CD4-positive, alpha-beta T cell treated with Interleukin-6 for 4 hours (primary cell): ENCODE measurements at regions not wholly inside any gene's neighbourhood (a gene's known extent, or its start where the extent isn't known, plus 50 kb on each side); places are given as distances from the start of the nearest gene placed in this dataset.
"Not testable (repeated sequence)": the region's sequence is repeated elsewhere in the genome, so short reads cannot be mapped to it uniquely, and the experiment has no call there.

Experiments
- DNase-seq: peaks from one replicate; pipeline ENCODE4 v3.0.0-alpha.2; 2020; ENCODE audit warnings: mixed read lengths

DNA sequence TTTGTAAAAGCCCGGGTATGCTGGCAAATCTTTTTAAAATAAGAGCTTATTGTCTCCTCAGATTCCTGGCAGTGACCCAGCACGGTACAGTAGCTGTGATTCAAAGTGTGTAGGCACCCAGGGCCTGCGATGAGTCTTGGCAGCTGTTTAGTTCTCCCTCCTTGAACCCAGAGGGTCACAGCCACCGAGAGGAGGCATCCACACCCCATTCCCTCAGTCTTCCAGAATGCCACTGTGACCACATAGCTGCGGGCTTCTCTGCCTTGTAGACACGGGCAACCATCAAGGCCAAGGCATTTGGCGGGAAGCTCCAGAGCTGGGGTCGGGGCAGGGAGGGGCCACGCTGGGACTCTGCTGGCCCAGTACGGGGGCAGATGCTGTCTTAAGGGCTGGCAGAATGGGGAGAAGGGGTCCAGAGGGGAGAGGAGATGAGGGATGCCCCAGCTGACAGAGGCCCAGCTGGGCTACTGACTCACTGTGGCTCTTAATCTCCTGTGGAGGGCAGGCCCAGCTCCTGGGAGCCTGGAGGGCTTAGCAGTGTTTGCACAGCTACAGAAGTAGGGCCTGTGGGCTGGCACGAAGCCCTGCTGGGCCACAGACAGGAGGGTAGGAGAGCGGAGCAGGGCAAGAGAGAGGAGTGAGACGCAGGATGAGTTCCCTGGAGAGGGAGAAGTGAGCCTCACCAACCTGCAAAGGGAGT lies 68.8 kb upstream of the DLG1 start:
- no peak for DNase-seq

DNA sequence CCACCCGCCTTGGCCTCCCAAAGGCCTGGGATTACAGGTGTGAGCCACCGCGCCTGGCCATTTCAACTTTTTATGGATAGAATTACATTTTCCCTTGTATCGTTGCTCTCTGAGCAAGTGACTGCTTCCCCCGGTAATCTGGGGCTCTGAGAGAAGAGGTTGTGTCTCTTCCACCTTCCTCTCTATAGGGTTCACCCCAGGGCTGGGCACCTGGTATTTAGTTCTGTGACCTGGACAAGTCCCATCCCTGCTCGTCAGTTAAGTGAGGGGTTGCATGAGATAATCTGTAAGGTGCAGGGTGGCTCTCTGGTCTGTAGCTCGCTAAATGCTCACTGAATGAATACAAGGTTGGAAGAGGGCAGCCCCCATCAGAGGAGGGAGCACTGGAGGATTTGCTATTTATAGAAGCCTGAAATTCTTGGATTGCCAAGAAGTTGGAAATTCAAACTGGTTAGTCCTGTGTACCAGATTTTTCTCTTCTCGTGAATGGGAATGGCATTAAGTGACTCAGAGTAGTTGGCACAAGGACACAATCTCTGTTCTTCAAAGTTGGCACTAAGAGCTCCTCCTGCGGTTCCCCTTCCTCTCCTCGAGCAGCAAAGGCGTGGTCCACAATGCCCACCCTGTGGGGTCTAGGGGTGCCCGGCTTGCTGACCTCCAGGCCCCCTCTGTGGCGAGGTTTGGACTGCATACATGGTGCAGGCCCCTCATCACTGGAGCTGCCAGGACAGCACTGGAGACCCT lies 68.1 kb upstream of the DLG1 start:
- DNase-seq, result no peak

DNA sequence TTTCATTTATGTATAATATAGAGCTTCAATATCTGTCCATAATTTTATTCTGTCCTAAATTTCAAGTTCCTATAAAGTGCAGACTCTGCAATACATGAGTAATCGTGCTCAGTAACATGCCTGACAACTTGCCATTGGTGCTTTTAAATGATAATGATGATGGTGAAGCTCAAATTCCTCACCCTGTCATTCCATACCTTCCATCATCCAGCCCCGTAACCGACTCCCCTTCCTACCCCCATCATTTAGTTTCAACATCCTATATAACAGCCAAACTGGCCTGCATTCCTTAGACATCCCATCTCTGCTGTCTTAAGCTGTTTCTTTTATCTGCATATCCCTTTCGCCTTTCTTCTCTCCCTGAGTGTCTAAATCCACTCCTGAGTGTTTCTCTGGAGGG lies 67.2 kb upstream of the DLG1 start:
- no peak for DNase-seq

DNA sequence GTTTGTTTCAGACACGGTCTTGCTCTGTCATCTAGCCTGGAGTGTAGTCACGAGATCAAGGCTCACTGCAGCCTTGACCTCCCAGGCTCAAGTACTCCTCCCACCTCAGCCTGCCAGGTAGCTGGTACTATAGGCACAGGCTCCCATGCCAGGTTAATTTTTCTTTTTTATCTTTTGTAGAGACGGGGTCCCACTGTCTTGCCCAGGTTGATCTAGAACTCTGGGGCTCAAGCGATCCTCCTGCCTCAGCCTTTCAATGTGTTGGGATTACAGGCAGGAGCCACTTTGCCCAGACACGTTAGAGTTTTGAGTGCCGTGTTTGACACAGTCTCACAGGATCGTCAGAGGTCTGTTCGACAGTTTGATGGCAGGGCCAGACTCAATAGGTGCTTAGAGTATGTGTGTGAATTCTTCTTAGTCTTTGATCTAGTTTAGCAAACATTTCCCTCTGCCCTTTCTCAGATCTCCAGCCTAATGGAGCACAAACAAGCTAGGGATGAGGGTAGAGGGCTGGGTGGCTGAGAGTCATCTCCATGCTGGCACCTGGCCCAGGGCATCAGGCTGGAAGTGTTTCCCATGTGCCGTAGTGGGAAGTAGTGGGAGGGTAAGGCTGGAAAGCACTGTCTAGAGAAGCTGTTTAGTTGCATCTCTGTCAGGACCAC lies 66.1 kb upstream of the DLG1 start:
- DNase-seq, result no peak

DNA sequence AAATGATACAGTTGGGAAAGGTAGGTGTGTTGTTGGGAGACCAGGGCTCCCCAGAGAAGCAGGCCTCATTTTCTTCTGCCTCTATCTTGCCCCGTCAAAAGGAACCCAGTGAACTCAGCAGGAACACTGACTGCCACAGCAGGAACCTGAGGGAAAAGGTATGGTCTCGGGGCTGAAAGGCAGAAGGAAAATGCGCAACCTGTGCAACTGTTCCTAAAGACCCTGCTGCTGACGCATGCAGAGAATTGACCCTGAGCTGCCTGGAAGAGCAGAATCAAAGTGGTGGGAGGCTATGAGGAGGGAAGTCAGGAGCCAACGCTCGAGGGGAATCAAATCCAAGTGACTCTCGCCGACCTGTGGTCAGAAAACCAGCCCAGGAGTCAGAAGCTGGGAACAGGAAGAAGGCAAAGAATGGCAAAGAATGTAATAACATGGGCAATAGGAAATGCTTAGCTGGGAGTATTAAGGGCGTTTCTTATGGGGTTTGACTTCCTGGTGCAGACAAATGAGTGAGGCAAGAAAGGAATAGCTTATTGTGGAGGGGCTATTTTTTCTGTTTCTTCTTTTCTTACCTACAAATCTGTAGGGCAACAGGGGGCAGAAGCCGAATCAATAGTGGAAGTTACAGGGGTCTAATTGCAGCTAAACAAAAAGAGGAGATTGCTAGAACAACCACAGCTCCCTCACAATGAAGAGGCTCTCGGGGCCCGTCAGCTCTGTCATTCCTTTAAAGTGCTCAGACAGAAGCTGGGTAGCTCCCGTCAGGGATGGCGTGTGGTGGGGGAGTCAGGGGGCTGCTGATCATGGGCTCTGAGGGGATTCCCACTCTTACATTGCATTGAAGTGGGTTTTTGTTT lies 65.4 kb upstream of the DLG1 start:
- DNase-seq, result no peak

DNA sequence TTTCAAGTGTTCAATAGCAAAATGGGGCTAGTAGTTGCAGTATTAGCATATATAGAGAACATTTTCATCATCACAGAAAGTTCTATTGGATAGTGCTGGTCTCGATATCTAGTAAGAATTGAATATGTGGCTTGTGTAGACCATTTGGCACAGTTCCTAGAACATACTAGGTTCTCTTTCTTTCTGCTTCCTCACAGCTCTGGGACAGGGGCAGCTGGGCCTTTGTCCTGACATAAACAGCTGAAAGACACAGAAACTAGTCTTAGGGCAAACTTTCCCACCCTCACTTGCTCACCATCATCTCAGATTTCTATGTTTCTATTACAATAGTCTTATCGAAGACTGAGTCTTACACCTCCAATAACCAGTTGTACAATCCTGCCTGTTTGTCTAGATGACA lies 63.7 kb upstream of the DLG1 start:
- DNase-seq, result no peak

DNA sequence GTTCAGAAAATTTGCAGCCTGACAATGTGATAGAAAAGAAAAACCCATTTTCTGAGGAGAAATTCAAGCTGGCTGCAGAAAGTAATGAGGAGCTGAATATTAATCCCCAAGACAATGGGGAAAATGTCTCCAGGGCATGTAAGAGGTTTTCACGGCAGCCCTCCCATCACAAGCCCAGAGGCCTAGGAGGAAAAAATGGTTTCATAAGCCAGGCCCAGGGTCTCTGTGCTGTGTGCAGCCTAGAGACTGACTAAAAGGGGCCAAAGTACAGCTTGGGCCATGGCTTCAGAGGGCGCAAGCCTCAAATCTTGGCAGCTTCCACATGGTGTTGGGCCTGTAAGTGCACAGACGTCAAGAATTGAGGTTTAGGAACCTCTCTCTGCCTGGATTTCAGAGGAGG lies 61.7 kb upstream of the DLG1 start:
- DNase-seq, result not testable (repeated sequence)

DNA sequence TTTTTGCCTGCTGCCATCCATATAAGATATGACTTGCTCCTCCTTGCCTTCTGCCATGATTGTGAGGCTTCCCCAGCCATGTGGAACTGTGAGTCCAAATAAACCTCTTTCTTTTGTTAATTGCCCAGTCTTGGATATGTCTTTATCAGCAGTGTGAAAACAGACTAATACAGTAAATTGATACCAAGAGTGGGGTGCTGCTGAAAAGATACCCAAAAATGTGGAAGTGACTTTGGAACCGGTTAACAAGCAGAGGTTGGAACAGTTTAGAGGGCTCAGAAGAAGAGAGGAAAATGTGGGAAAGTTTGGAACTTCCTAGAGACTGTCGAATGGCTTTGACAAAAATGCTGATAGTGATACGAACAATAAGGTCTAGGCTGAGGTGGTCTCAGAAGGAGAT lies 61.1 kb upstream of the DLG1 start:
- DNase-seq, result not testable (repeated sequence)

DNA sequence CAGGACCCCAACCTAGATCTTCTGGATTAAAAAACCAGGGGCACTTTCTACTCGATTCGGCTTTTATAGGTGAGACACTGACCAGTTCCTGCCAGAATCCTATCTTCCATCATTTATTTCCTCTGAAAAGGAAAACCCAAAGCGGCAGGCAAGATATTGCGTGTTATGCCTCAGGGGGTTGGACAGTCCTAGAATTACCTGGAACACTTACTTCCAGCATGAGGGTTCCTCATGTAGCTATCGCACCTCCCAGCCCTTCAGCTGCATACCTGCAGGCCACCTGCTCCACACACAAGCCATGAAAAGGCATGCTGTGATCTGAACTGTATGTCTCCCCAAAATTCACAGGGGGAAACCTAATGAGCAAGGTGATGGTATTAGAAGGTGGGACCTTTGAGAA lies 58.3 kb upstream of the DLG1 start:
- DNase-seq, result no peak

DNA sequence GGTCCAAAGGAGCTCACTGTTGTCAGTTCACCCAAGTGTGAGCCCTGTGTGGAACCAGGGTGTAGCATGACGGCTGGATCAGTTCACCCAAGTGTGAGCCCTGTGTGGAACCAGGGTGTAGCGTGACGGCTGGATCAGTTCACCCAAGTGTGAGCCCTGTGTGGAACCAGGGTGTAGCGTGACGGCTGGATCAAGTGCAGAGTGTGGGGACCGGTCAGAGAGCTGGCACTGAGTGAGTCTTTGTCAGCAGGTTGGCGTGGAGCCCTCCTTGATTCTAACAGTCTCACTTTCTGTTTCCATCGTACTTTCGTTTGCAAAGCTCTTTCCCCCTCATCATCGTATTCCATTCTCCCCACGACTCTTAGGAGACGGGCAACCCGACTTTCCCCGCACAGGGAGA lies 57.9 kb upstream of the DLG1 start:
- no peak for DNase-seq

DNA sequence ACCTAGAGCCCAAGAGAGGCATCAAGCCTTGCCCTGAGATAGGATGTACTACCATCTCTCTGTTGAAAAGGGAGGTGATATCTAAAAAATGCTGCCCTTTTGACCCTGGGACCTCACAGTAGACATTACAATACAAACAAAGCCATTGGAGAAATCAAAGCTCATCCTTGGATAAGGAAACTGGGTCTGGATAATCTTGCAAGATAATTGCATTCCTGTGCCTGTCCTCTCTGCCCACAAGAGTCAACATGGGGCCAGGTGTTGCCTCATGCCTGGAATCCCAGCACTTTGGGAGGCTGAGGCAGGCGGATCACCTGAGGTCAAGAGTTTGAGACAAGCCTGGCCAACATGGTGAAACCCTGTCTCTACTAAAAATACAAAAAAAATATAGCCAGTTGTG lies 57.3 kb upstream of the DLG1 start:
- DNase-seq, result no peak

DNA sequence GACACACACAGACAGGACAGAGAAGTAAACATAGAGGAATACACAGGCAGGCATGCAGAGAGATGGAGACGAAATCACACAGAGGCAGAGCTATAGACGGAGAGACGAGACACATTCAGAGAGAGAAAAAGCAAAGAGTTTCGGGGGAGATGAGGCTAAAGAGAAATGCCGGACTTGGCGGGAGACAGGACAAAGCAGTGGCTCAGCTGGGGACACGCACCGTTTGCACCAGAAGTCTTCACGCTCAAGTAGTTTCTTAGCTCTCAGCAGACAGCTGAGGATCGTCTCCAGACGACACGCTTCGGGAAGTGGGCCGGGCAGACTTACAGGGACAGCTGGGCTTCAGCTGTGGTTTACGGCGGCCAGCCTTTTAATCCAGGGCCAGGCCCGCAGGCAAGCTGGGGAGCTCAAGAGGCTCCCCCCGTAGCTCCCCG lies 56.2 kb upstream of the DLG1 start:
- no peak for DNase-seq

DNA sequence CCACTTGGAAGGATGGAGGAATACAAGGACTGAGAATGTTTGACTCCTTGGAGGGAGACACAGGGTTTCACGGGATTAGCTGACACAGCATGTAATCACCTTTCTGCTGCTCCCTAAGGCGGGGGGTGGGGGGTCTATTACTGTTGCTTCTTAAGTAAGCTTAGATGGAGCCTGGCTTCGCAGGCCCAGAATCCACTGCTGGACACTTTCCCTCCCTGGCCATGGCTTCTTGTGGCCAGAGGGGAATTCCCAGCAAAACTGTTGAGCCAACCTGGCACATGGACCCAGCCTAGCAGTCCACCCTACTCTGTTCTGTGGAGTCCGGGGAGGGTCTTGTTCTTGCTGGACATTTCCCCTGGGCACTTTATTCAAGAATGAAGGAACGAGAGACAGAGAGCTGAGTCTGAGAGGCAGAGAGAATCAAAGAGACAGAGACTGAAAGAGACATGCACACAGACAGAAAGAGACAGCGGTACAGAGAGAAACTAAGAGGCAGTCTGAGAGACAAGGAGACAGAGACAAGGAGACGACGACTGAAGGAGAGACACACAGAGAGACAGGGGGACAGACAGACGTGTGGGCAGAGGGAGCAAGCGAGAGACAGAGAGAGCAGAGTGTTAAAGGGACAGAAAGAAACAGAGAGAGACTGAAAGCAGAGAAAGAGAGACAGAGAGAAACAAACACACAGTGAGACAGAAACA lies 55.6 kb upstream of the DLG1 start:
- DNase-seq, result no peak

DNA sequence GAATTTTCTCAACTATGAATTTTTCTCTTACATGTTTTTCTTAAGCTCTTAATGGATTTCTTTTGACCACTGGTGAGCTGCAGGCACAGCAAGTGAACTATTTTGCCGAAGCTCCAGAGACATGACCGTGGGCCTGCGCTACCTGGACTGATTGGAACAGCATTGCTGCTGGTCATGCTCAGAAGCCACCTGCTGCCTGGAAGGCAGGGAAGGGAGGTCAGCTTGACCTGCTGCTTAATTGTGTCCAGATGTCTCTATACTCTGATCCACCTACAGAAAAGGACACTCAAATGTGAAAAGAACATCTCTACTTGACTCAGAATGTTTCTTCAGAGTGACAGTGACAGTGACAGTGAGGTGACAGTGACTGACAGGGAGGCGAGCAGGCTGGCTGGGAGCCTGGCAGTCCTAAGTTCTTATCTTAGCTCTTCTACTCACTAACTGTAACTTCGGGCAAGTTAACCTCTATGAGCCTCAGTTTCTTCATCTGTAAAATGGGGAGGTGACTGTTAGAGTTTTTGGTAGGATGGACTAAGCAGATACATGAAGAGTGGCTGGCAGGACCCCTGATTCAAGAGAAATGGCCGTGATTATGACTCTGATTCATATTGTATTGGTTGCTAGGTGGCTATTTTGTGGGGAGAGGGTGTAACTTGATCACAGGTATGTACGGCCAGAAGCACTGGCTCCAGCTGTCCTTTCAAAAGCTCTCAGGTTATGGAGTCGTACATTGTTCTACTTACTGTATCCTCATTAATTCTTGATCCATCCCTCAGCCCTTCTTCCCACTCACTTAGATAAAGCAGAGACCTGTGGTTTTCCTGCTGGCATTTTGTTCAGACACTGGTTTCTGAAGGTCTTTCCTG lies 54.8 kb upstream of the DLG1 start:
- no peak for DNase-seq

DNA sequence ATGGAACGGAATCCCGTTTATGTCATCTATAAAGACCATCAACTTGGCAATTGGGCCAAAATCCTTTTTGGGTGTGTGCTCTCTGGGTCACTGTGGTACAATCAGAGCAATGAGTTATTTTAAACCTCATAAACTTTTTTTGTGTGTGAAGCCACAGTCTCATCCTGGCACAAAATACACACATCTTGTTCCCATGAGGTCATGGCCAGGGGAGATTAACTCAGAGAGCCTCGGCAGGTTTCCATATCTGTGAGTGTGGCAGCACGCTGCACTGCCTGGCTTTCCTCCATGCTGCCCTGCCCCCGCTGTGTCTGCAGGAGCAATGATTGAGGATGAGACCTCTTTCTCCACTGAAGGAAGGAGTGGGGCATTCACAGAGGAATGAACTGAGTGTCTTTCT lies 54.0 kb upstream of the DLG1 start:
- DNase-seq, result no peak

DNA sequence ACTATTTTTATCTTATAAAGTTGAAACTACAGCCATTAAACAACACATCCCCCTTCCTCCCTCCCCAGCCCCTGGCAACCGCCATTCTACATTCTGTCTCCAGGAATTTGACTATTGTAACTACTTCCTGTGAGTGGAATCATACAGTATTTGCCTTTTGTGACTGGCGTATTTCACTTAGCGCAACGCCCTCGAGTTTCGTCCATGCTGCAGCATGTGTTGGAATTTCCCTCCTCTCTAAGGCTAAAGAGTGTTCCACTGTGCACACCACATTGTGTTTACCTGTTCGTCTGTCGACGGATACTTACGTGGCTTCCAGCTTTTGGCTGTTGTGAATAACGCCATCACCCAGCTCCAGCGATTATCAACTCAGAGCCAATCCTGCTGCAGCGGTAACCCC lies 52.0 kb upstream of the DLG1 start:
- DNase-seq, result no peak

DNA sequence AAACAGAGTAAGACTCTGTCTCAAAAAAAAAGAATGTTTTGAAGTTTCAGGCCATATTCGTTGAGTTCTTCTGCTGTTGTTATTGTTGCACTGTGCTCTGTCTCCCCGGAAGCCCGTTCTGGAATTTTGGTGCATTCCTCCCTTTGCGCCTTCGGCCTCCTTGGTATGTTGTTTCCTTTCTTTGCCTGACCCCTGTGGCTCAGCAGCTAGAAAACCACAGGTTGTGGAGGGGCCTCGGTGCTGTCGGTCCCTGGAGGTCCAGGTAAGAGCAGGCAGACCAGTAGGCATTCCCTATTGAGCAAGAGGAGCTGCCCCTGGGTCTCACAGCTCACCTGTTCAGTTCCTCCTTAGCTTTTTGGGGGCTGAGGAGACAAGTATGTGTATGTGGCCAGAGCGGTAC lies 51.0 kb upstream of the DLG1 start:
- no peak for DNase-seq
